ENCODE measurements at regions not wholly inside any gene's neighbourhood (a gene's known extent, or its start where the extent isn't known, plus 50 kb on each side); places are given as distances from the start of the nearest gene placed in this dataset.

DNA sequence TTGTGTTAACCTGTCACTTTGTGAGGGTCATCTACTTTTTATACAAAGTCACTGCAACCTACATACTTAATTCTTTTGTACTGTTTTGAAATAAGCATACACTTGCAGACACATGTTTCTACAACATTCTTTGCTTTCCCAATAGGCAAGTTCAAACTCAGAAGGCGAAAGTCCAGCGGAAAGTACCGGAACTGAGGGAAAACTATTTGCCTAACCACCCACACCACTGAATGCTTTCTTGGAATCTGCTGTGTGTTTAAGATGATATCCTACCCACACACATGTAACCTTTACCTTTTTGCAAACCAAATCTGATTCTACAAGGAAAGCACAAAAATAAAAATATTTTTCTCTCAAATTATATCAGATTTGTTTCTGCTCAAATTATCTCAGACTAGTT lies 139.4 kb upstream of the AGR3 start (continued):
- TF ChIP-seq POLR2AphosphoS2 (IDR thresholded peaks at IDR 0.05; ENCODE audit: low read depth, low read length) (no peak), ZNF607 (CRISPR knock-in tag; IDR thresholded peaks at IDR 0.05; ENCODE audit: borderline replicate concordance) (no peak), HOXA5 (CRISPR knock-in tag; IDR thresholded peaks at IDR 0.05) (0 out of 2 replicates have a peak, but pooled peaks have one; percentile 63), ADNP (CRISPR knock-in tag; IDR thresholded peaks at IDR 0.05) (no peak), TEAD3 (CRISPR knock-in tag; optimal IDR thresholded peaks at IDR 0.05; ENCODE audit: borderline replicate concordance) (peak; percentile 98), SP1 (IDR thresholded peaks at IDR 0.05) (no peak), SP1 (CRISPR knock-in tag; IDR thresholded peaks at IDR 0.05) (no peak), ZNF44 (CRISPR knock-in tag; IDR thresholded peaks at IDR 0.05) (no peak), ZFP1 (CRISPR knock-in tag; IDR thresholded peaks at IDR 0.05) (peak; percentile 65; the same call in 1 of the 2 replicates), FOXK1 (CRISPR knock-in tag; IDR thresholded peaks at IDR 0.05; ENCODE audit: borderline replicate concordance, low read depth) (peak; percentile 81; the same call in 1 of the 2 replicates), ZNF225 (CRISPR knock-in tag; IDR thresholded peaks at IDR 0.05) (no peak), PTBP1 (IDR thresholded peaks at IDR 0.05; ENCODE audit: low read depth, low read length, poor library complexity, severe bottlenecking) (no peak), KLF16 (CRISPR knock-in tag; IDR thresholded peaks at IDR 0.05) (peak in 1 of 2 experiments; percentile 85; a peak in 2 of 4 replicates), POGZ (CRISPR knock-in tag; IDR thresholded peaks at IDR 0.05) (peak; percentile 97)
- TF ChIP-seq, protein P1, sequence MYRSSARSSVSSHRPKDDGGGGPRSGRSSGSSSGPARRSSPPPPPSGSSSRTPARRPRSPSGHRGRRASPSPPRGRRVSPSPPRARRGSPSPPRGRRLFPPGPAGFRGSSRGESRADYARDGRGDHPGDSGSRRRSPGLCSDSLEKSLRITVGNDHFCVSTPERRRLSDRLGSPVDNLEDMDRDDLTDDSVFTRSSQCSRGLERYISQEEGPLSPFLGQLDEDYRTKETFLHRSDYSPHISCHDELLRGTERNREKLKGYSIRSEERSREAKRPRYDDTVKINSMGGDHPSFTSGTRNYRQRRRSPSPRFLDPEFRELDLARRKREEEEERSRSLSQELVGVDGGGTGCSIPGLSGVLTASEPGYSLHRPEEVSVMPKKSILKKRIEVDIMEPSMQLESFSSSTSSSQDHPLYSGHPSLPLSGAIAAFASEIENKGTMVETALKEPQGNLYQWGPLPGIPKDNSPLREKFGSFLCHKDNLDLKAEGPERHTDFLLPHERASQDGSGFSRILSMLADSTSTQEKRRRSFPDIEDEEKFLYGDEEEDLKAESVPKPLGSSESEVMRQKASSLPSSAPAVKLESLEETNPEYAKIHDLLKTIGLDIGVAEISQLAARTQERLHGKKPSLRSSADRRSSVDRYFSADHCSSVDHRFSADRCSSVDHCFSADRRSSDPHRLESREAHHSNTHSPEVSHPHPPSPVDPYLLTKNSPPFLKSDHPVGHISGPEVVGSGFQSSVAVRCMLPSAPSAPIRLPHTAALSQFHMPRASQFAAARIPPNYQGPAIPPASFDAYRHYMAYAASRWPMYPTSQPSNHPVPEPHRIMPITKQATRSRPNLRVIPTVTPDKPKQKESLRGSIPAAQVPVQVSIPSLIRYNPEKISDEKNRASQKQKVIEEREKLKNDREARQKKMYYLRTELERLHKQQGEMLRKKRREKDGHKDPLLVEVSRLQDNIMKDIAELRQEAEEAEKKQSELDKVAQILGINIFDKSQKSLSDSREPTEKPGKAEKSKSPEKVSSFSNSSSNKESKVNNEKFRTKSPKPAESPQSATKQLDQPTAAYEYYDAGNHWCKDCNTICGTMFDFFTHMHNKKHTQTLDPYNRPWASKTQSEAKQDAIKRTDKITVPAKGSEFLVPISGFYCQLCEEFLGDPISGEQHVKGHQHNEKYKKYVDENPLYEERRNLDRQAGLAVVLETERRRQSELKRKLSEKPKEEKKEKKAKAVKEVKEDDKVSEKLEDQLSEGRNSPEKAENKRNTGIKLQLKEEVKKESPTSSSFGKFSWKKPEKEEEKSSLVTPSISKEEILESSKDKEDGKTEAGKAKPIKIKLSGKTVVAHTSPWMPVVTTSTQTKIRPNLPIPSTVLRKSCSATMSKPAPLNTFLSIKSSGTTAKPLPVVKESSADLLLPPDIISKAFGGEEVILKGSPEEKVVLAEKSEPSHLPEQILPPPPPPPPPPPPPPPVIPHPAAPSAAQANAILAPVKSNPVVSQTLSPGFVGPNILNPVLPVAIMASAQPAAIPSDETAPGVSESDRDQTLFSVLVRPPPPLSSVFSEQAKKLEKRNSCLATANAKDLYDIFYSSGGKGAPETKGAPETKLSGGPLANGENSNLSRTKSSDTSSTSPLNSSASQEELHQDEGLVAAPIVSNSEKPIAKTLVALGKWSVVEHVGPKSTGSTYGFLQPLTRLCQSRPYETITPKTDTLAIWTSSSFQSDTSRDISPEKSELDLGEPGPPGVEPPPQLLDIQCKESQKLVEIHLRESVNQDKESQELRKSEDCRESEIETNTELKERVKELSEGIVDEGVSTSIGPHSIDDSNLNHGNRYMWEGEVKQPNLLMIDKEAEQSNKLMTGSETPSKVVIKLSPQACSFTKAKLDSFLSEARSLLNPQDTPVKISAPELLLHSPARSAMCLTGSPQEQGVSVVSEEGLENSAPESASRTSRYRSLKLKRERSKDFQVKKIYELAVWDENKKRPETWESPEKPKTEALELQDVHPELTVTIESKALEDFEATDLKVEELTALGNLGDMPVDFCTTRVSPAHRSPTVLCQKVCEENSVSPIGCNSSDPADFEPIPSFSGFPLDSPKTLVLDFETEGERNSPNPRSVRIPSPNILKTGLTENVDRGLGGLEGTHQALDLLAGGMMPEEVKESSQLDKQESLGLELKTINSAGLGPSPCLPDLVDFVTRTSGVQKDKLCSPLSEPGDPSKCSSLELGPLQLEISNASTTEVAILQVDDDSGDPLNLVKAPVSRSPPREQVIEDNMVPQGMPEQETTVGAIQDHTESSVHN (CRISPR knock-in tag; IDR thresholded peaks at IDR 0.05): no peak
- TF ChIP-seq, protein P2, sequence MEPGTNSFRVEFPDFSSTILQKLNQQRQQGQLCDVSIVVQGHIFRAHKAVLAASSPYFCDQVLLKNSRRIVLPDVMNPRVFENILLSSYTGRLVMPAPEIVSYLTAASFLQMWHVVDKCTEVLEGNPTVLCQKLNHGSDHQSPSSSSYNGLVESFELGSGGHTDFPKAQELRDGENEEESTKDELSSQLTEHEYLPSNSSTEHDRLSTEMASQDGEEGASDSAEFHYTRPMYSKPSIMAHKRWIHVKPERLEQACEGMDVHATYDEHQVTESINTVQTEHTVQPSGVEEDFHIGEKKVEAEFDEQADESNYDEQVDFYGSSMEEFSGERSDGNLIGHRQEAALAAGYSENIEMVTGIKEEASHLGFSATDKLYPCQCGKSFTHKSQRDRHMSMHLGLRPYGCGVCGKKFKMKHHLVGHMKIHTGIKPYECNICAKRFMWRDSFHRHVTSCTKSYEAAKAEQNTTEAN (CRISPR knock-in tag; conservative IDR thresholded peaks at IDR 0.05): peak; percentile 54; the same call in 1 of the 2 replicates
- TF ChIP-seq, protein P3, sequence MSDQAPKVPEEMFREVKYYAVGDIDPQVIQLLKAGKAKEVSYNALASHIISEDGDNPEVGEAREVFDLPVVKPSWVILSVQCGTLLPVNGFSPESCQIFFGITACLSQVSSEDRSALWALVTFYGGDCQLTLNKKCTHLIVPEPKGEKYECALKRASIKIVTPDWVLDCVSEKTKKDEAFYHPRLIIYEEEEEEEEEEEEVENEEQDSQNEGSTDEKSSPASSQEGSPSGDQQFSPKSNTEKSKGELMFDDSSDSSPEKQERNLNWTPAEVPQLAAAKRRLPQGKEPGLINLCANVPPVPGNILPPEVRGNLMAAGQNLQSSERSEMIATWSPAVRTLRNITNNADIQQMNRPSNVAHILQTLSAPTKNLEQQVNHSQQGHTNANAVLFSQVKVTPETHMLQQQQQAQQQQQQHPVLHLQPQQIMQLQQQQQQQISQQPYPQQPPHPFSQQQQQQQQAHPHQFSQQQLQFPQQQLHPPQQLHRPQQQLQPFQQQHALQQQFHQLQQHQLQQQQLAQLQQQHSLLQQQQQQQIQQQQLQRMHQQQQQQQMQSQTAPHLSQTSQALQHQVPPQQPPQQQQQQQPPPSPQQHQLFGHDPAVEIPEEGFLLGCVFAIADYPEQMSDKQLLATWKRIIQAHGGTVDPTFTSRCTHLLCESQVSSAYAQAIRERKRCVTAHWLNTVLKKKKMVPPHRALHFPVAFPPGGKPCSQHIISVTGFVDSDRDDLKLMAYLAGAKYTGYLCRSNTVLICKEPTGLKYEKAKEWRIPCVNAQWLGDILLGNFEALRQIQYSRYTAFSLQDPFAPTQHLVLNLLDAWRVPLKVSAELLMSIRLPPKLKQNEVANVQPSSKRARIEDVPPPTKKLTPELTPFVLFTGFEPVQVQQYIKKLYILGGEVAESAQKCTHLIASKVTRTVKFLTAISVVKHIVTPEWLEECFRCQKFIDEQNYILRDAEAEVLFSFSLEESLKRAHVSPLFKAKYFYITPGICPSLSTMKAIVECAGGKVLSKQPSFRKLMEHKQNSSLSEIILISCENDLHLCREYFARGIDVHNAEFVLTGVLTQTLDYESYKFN (CRISPR knock-in tag; conservative IDR thresholded peaks at IDR 0.05): peak; percentile 96

All from HepG2 (cell line).